HG02798 (cell line): ENCODE measurements at regions not wholly inside any gene's neighbourhood (a gene's known extent, or its start where the extent isn't known, plus 50 kb on each side); places are given as distances from the start of the nearest gene placed in this dataset.
"Not testable (repeated sequence)": the region's sequence is repeated elsewhere in the genome, so short reads cannot be mapped to it uniquely, and the experiment has no call there.

Source experiments
- ATAC-seq: cut with Tn5 transposase; IDR thresholded peaks from one replicate; pipeline ENCODE4 v1.9.1; 2021; ENCODE audit warnings: mild to moderate bottlenecking; ENCODE audit not compliant: unreplicated experiment, poor library complexity

DNA sequence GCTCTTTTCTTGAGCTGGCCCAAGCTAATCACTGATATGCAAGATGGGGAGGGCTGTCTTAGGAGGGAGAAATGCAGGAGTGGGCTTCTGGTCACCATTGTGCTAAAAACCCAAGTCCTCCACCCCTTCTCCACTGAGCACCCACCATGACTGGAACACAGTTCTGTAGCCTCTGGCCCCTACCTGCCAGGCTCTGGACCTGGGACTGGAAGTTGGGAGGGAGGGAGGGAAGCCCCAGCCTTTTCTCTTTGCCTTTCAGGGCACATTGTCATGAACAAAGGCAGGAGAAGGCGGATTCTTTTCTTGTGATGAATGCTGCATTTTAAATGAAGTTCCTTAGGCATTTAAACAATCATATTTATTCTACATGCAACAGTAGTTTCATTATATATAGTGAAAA, 559.1 kb upstream of the TRPC7 start:
- ATAC-seq = no peak

DNA sequence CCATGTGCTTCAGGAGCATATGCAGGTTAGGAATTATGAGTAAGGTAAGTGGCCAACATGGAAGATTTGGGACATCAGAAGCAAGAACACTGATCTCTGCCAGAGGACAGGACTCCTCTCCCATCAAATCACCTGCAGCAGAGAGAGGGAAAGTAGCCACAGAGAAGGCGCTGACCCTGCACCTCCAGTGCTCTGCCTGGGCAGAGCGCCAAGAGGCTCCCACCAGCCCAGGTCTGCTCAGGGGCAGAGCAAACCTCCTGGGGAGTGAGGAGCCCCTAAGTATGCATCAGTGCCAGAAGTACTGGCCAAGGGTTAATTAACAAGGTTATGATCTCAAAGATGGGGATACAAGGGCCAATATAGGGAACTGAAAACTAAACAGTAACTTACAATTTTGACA, 545.3 kb upstream of the TRPC7 start:
- ATAC-seq = no peak

DNA sequence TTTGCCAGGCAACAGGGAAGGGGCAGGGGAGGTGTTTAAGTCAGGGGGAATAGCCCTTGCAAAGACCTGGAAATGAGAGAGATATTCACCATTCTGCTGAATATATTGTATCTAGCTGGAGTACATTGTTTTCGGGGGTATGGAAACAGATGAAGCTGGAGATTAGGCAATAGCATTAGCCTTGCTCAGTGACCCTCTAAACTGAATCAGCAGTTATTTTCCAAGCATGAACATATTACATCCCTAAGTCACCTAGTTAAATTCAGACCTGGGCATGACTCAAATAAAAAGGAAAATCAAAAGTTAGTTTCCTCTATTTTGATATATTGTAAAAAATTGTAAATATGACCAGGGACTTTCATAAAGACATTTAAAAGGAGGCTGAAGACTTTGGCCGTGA, 544.6 kb upstream of the TRPC7 start:
- no peak for ATAC-seq

DNA sequence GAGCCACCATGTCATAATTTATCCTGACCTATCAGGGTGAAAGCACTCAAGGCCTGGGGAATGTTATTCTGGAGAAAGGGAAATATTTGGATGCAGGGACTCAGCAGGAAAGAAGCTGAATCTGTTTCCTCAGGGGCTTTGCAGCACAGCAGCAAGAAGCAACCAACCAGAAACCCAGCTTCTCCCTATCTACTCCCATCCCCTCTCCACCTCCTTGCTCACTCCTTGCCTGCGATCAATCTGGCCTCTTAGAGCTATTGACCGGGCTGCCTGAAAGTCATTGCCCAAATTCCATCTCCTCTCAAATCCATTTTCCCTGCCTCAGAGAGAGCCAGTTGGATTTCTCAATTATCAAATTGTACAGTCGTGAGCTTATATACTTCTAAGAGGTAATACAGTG, 542.0 kb upstream of the TRPC7 start:
- no peak for ATAC-seq

DNA sequence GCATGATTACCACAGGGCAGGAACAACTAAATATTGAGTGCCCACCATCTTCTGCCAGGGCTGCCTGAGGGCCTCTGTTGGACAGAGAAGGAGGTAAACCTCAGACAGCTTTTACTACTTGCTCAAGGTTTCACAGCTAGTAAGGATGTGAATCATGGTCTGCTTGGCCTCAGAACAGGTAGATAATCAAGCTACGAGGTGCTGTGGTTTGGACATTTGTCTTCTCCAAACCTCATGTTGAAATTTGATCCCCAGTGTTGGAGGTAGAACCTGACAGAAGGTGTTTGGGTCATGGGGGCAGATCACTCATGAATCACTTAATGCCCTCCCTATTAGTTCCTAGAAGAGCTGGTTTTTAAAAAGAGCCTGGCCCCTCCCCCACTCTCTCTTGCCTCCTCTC, 541.2 kb upstream of the TRPC7 start:
- no peak for ATAC-seq

DNA sequence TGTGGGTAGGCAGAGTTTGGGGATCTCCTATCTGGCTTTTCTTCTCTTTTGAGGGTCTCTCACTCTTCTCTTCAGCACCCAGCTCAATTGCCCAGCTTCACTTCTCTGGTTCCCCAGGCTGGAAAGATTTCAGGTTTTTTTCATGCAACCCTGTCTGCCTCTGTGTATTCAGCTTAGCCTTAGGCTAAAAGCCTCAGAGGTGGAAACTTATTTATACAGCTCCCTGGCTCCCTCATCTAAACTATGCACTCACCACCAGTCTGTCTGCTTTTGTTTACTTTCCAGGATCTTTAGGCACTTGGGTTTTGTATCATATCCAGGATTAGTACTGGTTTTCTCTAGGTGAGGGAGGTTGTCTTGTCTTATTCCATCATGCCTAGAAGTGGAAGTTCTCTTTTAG, 540.2 kb upstream of the TRPC7 start:
- ATAC-seq = no peak

DNA sequence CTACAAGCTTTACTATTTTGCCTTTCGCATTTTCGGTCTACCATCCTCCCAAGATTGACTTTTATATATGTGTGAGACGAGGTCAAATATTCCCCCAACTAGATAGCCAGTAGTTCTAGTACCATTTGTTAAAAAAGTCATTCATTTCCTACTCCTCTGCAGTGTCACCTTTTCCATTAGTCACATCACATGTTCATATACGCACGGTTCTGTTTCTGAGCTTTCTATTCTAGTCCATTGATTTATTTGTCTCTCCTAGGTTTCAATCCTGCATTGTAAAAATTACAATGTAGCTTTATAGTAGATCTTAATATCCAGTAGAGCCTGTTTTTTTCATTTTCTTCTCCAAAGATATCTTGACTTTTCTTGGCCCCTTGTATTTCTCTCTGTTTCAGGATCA, 528.7 kb upstream of the TRPC7 start:
- ATAC-seq = no peak

DNA sequence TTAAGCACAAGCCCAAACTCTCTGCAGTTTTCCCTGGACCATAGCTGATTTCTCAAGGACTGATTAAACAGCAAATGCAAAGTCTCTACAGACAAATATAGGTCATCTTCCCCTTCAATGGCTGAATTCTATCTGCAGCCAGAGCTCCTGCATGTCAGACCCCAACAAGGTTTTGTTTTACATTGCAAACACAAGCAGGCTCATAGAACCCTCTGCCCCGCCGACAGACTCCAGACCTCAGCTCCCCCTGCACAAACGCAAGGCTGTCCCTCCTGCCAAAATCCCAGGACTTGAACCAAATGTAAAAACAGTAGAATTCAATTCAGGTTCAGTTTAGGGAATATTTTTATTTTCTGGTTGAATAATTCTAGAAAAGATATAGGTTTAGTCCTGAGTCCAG, 526.7 kb upstream of the TRPC7 start:
- no peak for ATAC-seq

DNA sequence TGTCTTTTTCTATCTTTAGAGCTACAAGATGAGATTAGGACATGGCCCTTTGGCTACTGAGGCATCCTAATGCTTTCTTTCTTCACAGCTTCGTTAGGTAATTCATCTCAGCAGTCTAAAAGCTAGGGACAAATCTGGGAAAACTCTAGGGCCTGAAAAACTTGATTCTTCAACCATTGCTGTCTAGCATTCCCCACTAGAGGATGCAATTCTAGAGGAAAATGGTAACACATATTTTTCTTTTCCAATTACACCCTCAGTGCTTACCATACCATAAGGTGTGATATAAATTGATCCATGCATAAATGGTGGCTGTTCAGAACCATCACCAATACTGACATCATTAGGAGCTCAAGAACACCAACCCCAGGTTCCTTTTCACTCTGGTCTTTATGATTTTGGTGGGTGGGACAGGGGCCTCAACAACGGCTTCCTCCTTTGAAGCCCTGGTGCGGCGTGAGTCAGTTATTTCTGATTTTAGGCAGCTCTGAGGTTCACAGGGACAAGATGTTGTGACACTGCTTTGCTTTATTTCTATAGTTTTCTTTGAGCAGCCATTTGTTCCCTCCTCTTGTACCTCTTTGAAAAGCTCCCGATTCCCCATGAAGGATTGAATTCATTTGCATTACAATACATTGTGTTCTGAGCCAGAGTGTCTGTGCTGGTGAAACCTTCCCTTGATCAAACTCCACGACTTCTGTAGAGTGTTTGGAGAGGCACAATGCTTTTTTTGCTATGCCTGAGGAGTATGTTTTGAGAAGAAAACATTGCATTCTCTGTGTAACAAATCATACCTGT, 526.0 kb upstream of the TRPC7 start:
- no peak for ATAC-seq

DNA sequence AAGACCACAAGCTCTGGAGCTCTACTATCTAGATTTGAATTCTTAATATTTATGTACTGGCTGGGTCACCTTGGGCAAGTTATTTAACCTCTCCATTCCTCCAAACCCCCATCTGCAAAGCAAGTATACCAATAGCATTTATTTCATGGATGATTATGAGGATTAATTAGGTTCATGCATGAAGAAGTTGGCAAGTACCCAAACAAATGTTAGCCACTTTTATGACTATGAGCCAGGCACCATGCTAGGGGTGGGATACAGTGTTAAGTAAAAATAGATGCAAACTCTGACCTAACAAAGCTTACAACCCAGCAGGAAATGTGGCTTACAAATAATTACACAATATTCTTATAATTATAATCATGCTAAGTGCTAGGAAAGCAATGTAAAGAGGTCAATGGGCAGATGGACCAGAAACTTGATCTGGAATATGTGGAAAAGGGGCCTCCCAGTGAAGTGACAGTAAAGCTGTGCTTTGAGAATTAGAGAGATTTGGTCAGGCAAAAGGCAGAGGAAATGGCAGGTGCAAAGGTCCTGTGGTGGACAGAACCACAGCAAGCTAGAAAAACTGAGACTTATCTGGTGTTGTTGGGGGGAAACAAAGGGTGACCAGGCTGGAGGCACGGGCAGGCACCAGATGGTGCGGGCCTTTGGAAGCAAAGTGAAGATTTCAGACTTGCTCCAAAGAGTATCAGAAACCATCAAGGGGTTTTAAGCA, 525.2 kb upstream of the TRPC7 start:
- ATAC-seq = no peak

DNA sequence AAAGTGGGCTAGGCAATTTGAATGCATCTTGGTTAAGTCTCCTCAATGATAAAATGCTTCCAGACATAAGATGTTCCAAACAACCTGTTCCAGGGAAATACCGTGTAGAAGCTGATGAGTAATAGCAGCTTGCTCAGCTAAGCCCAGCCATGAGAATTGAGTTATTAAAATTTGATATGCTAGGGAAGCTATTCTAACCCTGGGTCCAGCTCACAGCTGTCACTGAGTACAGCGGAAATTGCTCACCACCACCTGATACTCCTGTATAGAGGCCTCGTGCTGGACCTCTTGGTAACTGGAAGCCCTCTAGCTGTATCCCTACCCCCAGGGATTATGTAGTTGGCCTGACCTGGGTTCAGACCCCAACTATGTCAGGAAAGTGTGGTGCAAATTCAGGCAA, 521.3 kb upstream of the TRPC7 start:
- no peak for ATAC-seq

DNA sequence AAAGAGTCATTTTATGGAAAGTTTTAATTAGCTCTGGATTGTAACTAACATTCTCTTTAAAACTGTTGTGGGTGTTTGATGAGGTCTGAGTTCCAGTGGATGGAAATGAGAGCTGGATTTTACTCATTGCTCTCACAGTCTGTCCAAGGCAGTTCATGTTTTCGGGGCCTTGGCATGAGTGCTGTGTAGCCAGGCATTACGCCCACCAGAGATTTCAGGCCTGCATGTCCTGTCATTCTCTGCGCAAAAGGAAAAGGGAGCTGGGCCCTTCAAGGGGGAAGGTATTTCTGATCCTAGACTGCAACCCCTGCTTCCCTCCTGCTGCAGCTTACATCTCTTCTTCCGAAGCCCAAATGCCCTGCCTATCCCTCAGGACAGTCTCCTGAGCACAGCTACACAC, 499.6 kb upstream of the TRPC7 start:
- no peak for ATAC-seq

DNA sequence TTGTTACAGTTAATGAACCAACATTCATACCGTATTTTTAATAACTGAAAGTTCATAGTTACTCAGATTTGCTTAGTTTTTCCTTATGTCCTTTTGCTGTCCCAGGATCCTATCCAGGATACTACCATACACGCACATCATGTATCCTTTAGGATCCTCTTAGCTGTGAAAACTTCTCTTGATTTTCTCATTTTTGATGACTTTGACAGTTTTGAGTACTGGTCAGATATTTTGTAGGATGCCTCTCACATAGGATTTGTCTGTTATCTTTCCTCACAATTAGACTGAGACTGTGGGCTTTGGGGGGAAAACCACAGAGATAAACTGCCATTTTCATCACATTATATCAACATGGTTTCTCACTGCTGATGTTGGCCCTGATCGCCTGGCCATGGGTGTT, 491.3 kb upstream of the TRPC7 start:
- ATAC-seq = no peak

DNA sequence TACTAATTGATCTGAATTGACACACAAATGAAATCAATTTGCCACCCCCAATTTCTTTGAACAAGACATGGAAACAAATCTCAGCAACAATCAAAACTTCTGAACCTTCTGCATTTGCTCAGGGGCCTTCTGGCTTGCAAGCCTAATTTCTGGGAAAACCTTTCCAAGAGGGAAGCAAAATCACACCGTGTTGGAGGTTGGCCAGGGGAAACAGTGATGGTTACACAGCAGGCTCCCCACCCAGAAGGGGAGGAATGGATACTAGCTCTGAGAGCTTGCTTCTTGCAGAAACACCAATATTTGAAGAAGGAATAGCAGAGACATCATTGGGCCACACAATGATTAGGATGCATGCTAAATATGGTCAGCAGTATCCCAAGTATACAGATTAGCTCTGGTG, 488.6 kb upstream of the TRPC7 start:
- ATAC-seq = no peak

DNA sequence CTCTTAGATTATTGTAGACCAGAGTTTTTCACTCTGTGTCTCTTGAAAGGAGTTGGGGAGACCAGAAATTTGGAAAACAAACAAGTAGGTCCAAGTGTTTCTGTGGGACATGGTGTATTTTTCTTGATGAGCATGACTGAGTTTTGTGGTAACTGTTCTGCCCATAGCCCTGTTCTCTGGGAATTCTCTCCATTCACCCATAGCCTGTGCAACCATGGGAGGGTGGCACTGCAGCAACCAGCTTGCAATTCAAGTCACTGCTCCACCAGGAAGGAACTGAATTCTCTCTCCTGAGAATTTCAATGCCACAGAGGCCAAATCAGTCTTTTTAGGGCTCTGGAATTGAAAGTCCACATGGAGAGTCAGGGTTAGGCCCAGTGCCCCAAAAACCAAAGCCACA, 475.3 kb upstream of the TRPC7 start:
- ATAC-seq = no peak

DNA sequence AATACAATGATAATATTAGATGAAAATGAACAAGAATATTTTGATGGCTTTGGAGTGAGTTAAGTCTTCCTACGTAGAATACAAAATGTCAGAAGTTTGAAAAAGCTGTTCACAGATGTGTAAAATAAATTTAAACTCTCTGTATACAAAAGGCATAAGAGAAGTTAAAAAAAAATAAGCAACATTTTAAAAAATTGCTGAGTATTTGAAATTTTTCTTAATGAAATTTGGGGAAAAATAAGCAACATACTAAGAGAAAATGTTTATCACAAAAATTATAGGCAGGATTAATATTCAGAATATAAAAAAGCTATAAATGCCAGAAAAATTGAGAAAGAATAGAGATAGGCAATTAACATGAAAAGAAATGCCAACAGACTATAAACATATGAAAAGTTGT, 470.7 kb upstream of the TRPC7 start:
- ATAC-seq = no peak

DNA sequence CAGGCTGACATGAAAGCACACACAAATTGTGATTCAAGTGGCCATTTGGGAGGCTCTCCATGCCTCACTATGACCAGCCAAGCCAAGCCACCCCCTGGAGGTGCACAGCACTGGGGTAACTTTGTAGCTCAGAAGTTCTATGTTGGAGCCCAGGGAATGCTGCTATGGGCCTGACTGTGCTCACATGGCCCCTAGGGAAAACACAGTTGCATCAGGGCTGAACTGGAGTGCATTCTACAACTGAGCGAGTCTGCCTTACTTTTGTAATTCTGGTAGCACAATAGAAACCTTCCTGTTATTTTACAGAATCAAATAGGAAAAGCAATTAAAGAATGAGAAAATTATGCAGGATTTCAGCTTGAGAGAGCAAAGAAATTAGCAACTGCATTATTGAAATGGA, 455.5 kb upstream of the TRPC7 start:
- ATAC-seq = no peak

DNA sequence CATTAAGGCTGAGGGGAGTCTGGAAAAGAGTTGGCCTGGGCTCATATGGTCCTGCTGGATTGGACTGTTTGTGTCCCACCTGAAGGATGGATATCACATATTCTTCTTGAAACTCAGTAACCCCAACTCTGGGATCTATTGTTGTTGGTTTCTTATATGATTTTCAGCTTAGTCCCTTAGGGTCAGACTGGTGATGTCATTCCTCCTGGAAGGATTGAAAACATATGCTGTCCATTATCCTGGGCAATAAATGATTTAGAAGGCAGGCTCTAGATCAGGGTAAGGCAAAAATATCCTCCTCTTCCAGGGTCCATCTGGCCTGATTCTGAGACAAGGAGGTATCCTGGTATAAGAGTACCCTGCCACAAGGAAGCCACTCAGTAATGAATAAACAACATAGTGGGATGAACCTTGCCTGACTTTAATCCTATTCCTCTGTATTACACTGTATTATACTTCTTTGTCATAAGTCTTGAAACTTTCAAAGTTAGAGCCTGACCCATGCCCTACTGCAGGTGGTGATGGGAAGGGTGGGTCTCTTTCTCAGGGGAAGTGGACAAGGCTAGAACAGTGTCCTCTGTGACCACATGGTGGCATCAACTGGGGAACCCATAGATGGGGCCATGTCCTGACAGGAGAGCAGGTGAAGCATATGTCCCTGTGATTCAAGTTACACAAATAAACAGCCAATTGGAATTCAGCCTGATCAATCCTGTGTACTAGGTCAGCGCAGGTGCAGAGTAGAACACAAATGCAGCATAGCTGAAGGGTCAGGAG, 454.4 kb upstream of the TRPC7 start:
- no peak for ATAC-seq

DNA sequence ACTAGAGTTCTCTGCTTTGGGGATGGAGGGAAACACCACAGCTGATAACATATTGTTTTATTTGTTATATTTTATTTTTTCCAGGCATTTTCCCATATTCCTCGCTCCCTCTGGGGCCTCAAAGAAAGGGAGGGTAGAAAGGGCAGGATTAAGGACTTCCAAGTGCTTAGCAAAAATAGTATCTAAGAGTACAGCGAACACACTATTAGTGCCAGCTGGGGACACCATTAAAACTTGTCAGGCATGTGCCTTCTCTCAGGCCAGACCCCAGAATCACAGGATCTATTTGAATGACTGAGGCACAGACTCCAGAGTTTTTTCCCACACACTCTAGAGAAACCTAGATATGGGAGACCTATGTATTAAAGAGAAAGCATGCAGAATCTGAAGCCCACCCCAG, 451.0 kb upstream of the TRPC7 start:
- no peak for ATAC-seq

DNA sequence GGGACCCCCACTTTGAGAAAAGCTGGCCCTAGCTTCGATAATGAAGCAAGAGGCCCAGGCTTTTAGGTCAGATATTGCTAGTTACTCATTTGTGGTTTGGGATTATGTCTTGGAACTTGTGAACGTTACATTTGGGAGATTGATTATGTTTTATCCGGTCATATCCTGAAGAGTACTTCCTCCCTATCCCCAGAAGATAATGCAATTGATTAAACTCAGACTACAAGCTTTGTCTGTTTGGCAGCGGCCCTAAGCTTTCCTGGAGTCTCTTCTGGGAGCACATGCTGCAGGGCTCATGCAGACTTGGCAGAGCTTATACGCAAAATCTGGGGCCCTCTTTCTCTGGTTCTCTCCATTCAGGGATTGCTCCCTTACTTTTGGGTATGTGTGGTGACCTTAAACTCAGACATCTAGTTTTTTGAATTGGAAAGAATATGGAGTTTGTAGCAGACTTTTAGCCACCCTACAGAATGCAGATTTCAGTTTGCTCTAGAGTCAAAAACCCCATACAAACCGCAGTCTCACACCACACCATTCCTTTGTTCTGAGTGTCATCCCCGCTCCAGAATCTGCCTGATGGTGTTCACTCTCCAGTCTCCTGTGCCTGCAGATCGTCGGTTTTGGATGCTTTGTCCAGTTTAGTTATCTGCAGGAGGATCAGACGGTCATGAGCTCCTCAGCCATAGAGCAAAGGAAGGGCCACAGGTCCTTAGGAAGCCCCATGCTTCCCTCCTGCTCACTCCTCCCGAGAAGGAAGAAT, 449.5 kb upstream of the TRPC7 start:
- no peak for ATAC-seq

DNA sequence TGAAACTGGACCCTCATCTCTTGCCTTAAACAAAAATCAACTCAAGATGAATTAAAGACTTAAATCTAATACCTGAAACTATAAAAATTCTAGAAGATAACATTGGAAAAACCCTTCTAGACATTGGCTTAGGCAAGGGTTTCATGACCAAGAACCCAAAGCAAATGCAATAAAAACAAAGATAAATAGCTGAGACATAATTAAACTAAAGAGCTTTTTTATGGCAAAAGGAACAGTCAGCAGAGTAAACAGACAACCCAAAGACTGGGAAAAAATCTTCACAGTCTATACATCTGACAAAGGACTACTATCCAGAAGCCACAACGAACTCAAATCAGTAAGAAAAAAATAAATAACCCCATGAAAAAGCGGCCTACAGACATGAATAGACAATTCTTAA, 446.9 kb upstream of the TRPC7 start:
- not testable (repeated sequence) for ATAC-seq
